GM19372 (cell line): ENCODE measurements at regions not wholly inside any gene's neighbourhood (a gene's known extent, or its start where the extent isn't known, plus 50 kb on each side); places are given as distances from the start of the nearest gene placed in this dataset.

ENCODE experiments used
- ATAC-seq: cut with Tn5 transposase; IDR thresholded peaks from one replicate; pipeline ENCODE4 v1.9.1; 2021; ENCODE audit warnings: mild to moderate bottlenecking, low read depth, moderate library complexity; ENCODE audit not compliant: unreplicated experiment

GRCh38 chr5:2461701-2462691 is 289.5 kb downstream of the IRX2 start:
- ATAC-seq = no peak

GRCh38 chr5:2460098-2460497 is 291.4 kb downstream of the IRX2 start:
- no peak for ATAC-seq

GRCh38 chr5:2459251-2459650 is 292.2 kb downstream of the IRX2 start:
- no peak for ATAC-seq

GRCh38 chr5:2455878-2456277 is 295.6 kb downstream of the IRX2 start:
- ATAC-seq = no peak

- no peak for ATAC-seq
These were observed 296.6 kb downstream of the IRX2 start for GRCh38 chr5:2454876-2455275.

- ATAC-seq = no peak
These were observed 297.7 kb downstream of the IRX2 start for GRCh38 chr5:2453781-2454180.

- no peak for ATAC-seq
These were observed 300.4 kb downstream of the IRX2 start for GRCh38 chr5:2451100-2451499.

- no peak for ATAC-seq
These were observed 308.8 kb downstream of the IRX2 start for GRCh38 chr5:2442496-2443354.

- ATAC-seq = no peak
These were observed 309.8 kb downstream of the IRX2 start for GRCh38 chr5:2441495-2442180.

GRCh38 chr5:2439608-2440007 is 311.9 kb downstream of the IRX2 start:
- ATAC-seq = no peak

- ATAC-seq = no peak
These were observed 318.4 kb downstream of the IRX2 start for GRCh38 chr5:2433086-2433485.

- ATAC-seq = no peak
These were observed 319.2 kb downstream of the IRX2 start for GRCh38 chr5:2432076-2432920.

GRCh38 chr5:2430606-2431005 is 320.9 kb downstream of the IRX2 start:
- no peak for ATAC-seq

GRCh38 chr5:2427983-2428382 is 323.5 kb downstream of the IRX2 start:
- ATAC-seq = no peak

GRCh38 chr5:2423634-2424033 is 327.8 kb downstream of the IRX2 start:
- no peak for ATAC-seq

- no peak for ATAC-seq
These were observed 334.2 kb downstream of the IRX2 start for GRCh38 chr5:2417301-2417700.

GRCh38 chr5:2415678-2416077 is 335.8 kb downstream of the IRX2 start:
- ATAC-seq = no peak

- no peak for ATAC-seq
These were observed 341.0 kb downstream of the IRX2 start for GRCh38 chr5:2410451-2410850.

- no peak for ATAC-seq
These were observed 348.2 kb downstream of the IRX2 start for GRCh38 chr5:2403296-2403695.

GRCh38 chr5:2399804-2400203 is 351.7 kb downstream of the IRX2 start:
- no peak for ATAC-seq
